DOHH2 (cell line): ENCODE measurements at regions not wholly inside any gene's neighbourhood (a gene's known extent, or its start where the extent isn't known, plus 50 kb on each side); places are given as distances from the start of the nearest gene placed in this dataset.

Experiments used
- H3F3A ChIP-seq: fragments of 200-600 bp; sonication (generic), shearing (Covaris generic); 2 replicates; pipeline ENCODE4 v1.6.0; 2016; ENCODE audit warnings: antibody characterized with exemption, mild to moderate bottlenecking; ENCODE audit not compliant: control insufficient read depth, insufficient read depth
- H3K27ac ChIP-seq: fragments of 200-600 bp; sonication (generic); 2 replicates; pipeline ENCODE4 v1.5.1; 2014; ENCODE audit warnings: low read depth, mild to moderate bottlenecking, low read length, moderate library complexity
- H3K27me3 ChIP-seq: fragments of 200-600 bp; sonication (generic); 2 replicates; pipeline ENCODE4 v1.6.1; 2014; ENCODE audit warnings: mild to moderate bottlenecking, low read length, mixed read lengths; ENCODE audit not compliant: control insufficient read depth
- H3K36me3 ChIP-seq: fragments of 200-600 bp; sonication (generic); 2 replicates; pipeline ENCODE4 v1.6.1; 2014; ENCODE audit warnings: mild to moderate bottlenecking, low read length, moderate library complexity, mixed read lengths; ENCODE audit not compliant: control insufficient read depth
- H3K4me1 ChIP-seq: fragments of 200-600 bp; sonication (generic); 2 replicates; pipeline ENCODE4 v1.6.1; 2014; ENCODE audit warnings: mild to moderate bottlenecking, low read length, mixed read lengths; ENCODE audit not compliant: control insufficient read depth
- H3K4me2 ChIP-seq: fragments of 200-600 bp; sonication (generic); 2 replicates; pipeline ENCODE4 v1.6.0; 2014; ENCODE audit warnings: mild to moderate bottlenecking, low read length, moderate library complexity
- H3K4me3 ChIP-seq: fragments of 200-600 bp; sonication (generic); 2 replicates; pipeline ENCODE4 v1.5.1; 2014; ENCODE audit warnings: mild to moderate bottlenecking, low read length, mixed read lengths
- H3K79me2 ChIP-seq: fragments of 200-600 bp; sonication (generic); 2 replicates; pipeline ENCODE4 v1.6.1; 2014; ENCODE audit warnings: mild to moderate bottlenecking, low read length, mixed read lengths; ENCODE audit not compliant: control insufficient read depth
- H3K9me2 ChIP-seq: fragments of 200-600 bp; sonication (generic); replicated peaks from 2 replicates; pipeline ENCODE4 v1.6.1; 2014; ENCODE audit warnings: mild to moderate bottlenecking, low read length, mixed read lengths; ENCODE audit not compliant: control insufficient read depth
- H3K9me3 ChIP-seq: fragments of 200-600 bp; sonication (generic); 2 replicates; pipeline ENCODE4 v1.6.1; 2014; ENCODE audit warnings: antibody characterized with exemption, low read length, mixed read lengths; ENCODE audit not compliant: control insufficient read depth, insufficient read depth
- H4K20me1 ChIP-seq: fragments of 200-600 bp; sonication (generic); 2 replicates; pipeline ENCODE4 v1.6.0; 2014; ENCODE audit warnings: low read depth, mild to moderate bottlenecking, antibody characterized with exemption, low read length, moderate library complexity; ENCODE audit not compliant: control insufficient read depth, insufficient read depth
- EZH2phosphoT487 ChIP-seq: fragments of 200-600 bp; sonication (generic); IDR thresholded peaks from 2 replicates; pipeline ENCODE4 v1.6.1; 2017; ENCODE audit warnings: borderline replicate concordance, mild to moderate bottlenecking, antibody characterized with exemption, low read length, moderate library complexity, mixed read lengths
- TF ChIP-seq, protein P1 (sequence below): fragments of 200-600 bp; sonication (generic); IDR thresholded peaks from one replicate; pipeline ENCODE4 v1.5.1; 2014; ENCODE audit warnings: antibody characterized with exemption, mild to moderate bottlenecking, low read depth, low read length; ENCODE audit not compliant: poor library complexity, severe bottlenecking

DNA sequence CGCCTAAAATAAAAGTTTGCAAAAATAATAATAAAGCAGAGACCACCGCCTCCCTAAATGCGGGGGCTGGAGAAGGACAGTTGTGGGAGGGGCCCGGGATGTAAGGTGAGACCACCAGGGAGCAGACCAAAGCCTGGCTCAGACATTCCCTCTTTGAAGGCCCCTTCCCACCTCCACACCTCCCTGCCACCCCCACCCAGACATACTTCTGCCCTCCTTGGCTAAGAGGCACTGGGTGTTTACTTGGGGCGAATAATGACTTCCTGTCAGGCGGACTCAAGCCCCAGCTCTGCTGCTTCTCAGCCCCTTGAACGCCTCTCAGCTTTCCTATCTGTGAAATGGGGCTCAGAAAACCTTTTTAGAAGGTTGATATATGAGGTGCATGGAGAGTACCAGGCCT is 58.8 kb upstream of the GGTA1 start:
- no peak overlapping the region for H3K27ac ChIP-seq

DNA sequence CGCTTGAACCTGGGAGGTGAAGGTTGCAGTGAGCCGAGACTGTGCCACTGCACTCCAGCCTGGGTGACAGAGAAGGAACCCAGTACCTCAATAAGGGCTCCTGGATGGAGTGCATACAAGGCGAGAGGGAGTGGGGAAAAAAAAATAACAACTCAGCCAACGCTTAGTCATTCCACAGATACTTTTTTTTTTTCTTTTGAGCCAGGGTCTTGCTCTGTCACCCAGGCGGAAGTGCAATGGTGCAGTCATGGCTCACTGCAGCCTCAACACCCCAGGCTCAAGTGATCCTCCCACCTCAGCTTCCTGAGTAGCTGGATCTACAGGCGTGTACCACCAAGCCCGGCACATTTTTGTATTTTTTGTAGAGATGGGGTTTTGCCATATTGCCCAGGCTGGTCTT is 59.5 kb upstream of the GGTA1 start:
- H3F3A ChIP-seq = no peaks in the 10 kb centered on the region
- no peak overlapping the region for H3K4me2 ChIP-seq
- no peaks in the 10 kb centered on the region for H3K36me3 ChIP-seq
- H3K9me3 ChIP-seq = no peaks in the 10 kb centered on the region
- TF ChIP-seq EZH2phosphoT487 = no peak
- TF ChIP-seq, protein P1, sequence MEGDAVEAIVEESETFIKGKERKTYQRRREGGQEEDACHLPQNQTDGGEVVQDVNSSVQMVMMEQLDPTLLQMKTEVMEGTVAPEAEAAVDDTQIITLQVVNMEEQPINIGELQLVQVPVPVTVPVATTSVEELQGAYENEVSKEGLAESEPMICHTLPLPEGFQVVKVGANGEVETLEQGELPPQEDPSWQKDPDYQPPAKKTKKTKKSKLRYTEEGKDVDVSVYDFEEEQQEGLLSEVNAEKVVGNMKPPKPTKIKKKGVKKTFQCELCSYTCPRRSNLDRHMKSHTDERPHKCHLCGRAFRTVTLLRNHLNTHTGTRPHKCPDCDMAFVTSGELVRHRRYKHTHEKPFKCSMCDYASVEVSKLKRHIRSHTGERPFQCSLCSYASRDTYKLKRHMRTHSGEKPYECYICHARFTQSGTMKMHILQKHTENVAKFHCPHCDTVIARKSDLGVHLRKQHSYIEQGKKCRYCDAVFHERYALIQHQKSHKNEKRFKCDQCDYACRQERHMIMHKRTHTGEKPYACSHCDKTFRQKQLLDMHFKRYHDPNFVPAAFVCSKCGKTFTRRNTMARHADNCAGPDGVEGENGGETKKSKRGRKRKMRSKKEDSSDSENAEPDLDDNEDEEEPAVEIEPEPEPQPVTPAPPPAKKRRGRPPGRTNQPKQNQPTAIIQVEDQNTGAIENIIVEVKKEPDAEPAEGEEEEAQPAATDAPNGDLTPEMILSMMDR = no peak
- no peaks in the 10 kb centered on the region for H4K20me1 ChIP-seq
- H3K27me3 ChIP-seq = peaks cover 11% of the 10 kb centered on the region
- no peak overlapping the region for H3K4me3 ChIP-seq
- H3K27ac ChIP-seq = no peak overlapping the region
- H3K4me1 ChIP-seq = peaks cover 25% of the 10 kb centered on the region
- H3K9me2 ChIP-seq = no peaks in the 10 kb centered on the region
- no peaks in the 10 kb centered on the region for H3K79me2 ChIP-seq

More for the DNA sequence above, 58.8 kb upstream of the GGTA1 start:
- H3K27me3 ChIP-seq = peaks cover 11% of the 10 kb centered on the region
- no peak overlapping the region for H3K4me3 ChIP-seq
- H3K9me2 ChIP-seq = no peaks in the 10 kb centered on the region
- H3K4me2 ChIP-seq = no peak overlapping the region
- H4K20me1 ChIP-seq = no peaks in the 10 kb centered on the region
- TF ChIP-seq, protein P1 = no peak
- TF ChIP-seq EZH2phosphoT487 = no peak
- H3K79me2 ChIP-seq = no peaks in the 10 kb centered on the region
- no peaks in the 10 kb centered on the region for H3K9me3 ChIP-seq
- H3K4me1 ChIP-seq = peaks cover 25% of the 10 kb centered on the region
- no peaks in the 10 kb centered on the region for H3K36me3 ChIP-seq
- H3F3A ChIP-seq = no peaks in the 10 kb centered on the region

DNA sequence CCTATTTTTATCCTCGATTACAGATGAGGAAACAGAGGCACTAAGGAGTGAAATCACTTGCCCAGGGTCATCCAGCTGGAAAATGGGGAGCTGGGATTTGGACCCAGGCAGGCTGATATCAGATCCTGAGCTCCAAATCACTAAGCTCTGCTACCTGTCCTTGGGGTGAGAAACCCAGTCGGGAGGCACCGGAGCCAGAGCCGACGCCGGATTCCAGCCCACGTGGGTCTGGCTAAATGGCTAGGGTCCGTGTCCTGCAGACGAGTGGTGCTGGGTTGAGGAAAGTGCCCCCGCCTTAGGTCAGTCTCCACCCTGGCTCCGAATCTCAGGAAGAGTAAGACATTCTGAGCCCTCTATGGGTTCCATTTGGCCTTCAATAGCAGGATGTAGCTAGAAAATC is 61.3 kb upstream of the GGTA1 start:
- no peaks in the 10 kb centered on the region for H3K36me3 ChIP-seq
- H3K27me3 ChIP-seq = peaks cover 8% of the 10 kb centered on the region
- no peaks in the 10 kb centered on the region for H3K79me2 ChIP-seq
- no peaks in the 10 kb centered on the region for H3K9me3 ChIP-seq
- no peak overlapping the region for H3K4me2 ChIP-seq
- H3K9me2 ChIP-seq = no peaks in the 10 kb centered on the region
- peaks cover 25% of the 10 kb centered on the region for H3K4me1 ChIP-seq
- H3K4me3 ChIP-seq = no peak overlapping the region
- TF ChIP-seq, protein P1 = no peak
- TF ChIP-seq EZH2phosphoT487 = no peak
- no peak overlapping the region for H3K27ac ChIP-seq
- H3F3A ChIP-seq = no peaks in the 10 kb centered on the region
- no peaks in the 10 kb centered on the region for H4K20me1 ChIP-seq
